ENCODE measurements at regions not wholly inside any gene's neighbourhood (a gene's known extent, or its start where the extent isn't known, plus 50 kb on each side); places are given as distances from the start of the nearest gene placed in this dataset.

GRCh38 chr2:220856486-220856885 is 715.6 kb downstream of the EPHA4 start:
- Histone ChIP-seq H3K27me3 (ENCODE audit: control insufficient read depth in 1 of 2, insufficient read depth in 2 of 2, low read length in 2 of 2) (no peaks in the 10 kb centered on the region), H3K4me1 (ENCODE audit: insufficient read depth, low read length) (no peaks in the 10 kb centered on the region), H3K36me3 (replicated peaks in 1 of 2; ENCODE audit: control insufficient read depth in 1 of 2, insufficient read depth in 2 of 2, low read length in 2 of 2) (no peaks in the 10 kb centered on the region), H2AFZ (ENCODE audit: low read length) (no peak overlapping the region), H3K9ac (ENCODE audit: insufficient read depth, low read depth, low read length) (no peak overlapping the region), H3K9me3 (ENCODE audit: low read length) (peaks cover 55% of the 10 kb centered on the region), H3K27ac (ENCODE audit: extremely low read length, insufficient read depth, low read length) (no peak overlapping the region), H3K79me2 (ENCODE audit: insufficient read depth, low read length) (no peaks in the 10 kb centered on the region), H3K4me3 (replicated peaks in 1 of 3; ENCODE audit: insufficient read depth in 1 of 3, low read depth in 2 of 3, low read length in 3 of 3) (no peak overlapping the region), H4K20me1 (ENCODE audit: insufficient read depth, low read length) (no peaks in the 10 kb centered on the region), H3K4me2 (ENCODE audit: low read depth, low read length) (no peak overlapping the region)
- FAIRE-seq (no peak), DNase-seq (ENCODE audit: low spot score) (no peak), ATAC-seq (no peak)
- TF ChIP-seq MTF1 (CRISPR knock-in tag; IDR thresholded peaks at IDR 0.05) (no peak), ZNF124 (CRISPR knock-in tag; IDR thresholded peaks at IDR 0.05) (no peak), ZNF674 (CRISPR knock-in tag; IDR thresholded peaks at IDR 0.05; ENCODE audit: low read depth) (no peak), ZNF776 (CRISPR knock-in tag; IDR thresholded peaks at IDR 0.05) (no peak), E2F2 (CRISPR knock-in tag; IDR thresholded peaks at IDR 0.05; ENCODE audit: borderline replicate concordance) (no peak), HNF4A (CRISPR knock-in tag; IDR thresholded peaks at IDR 0.05) (no peak), ZHX1 (CRISPR knock-in tag; IDR thresholded peaks at IDR 0.05; ENCODE audit: low read depth) (no peak), POGK (CRISPR knock-in tag; conservative IDR thresholded peaks at IDR 0.05) (no peak), NAIF1 (CRISPR knock-in tag; IDR thresholded peaks at IDR 0.05; ENCODE audit: borderline replicate concordance) (no peak), ZNF180 (CRISPR knock-in tag; IDR thresholded peaks at IDR 0.05; ENCODE audit: borderline replicate concordance, low read depth) (no peak), ATM (IDR thresholded peaks at IDR 0.05; ENCODE audit: borderline replicate concordance) (no peak), ZNF780A (CRISPR knock-in tag; IDR thresholded peaks at IDR 0.05) (no peak), ZNF34 (CRISPR knock-in tag; IDR thresholded peaks at IDR 0.05; ENCODE audit: borderline replicate concordance) (no peak), ZNF33B (CRISPR knock-in tag; IDR thresholded peaks at IDR 0.05) (no peak), SMAD1 (CRISPR knock-in tag; IDR thresholded peaks at IDR 0.05; ENCODE audit: borderline replicate concordance, low read depth) (no peak)
- BruUV-seq (replicated peaks): no TSS peak
- in situ Hi-C loops (cut with HindIII; ENCODE audit: extremely low pct_ligation_motif_present, low pct_unique_long_range_greater_than_20kb) (no loop called here), intact Hi-C loops (cut with micrococcal nuclease; ENCODE audit: unreplicated experiment) (no loop called here)
- ChIA-PET POLR2A (no interaction called here), CTCF (ENCODE audit: low intra/inter-chr PET ratio, low total read pairs) (no interaction called here)
- WGBS (ENCODE audit: low lambda C conversion rate): 0% methylated on average over 2 of the region's 2 CpGs
